ENCODE measurements at regions not wholly inside any gene's neighbourhood (a gene's known extent, or its start where the extent isn't known, plus 50 kb on each side); places are given as distances from the start of the nearest gene placed in this dataset.
"Not testable (repeated sequence)": the region's sequence is repeated elsewhere in the genome, so short reads cannot be mapped to it uniquely, and the experiment has no call there.

GRCh38 chr3:84683493-84683892 lies 275.3 kb upstream of the CADM2 start:
- Mint-ChIP-seq H3K27me3 (ENCODE audit: unreplicated experiment) (no peaks in the 10 kb centered on the region), H3K27ac (ENCODE audit: unreplicated experiment) (no peak overlapping the region)
- no peak for DNase-seq (ENCODE audit: extremely low spot score, unreplicated experiment)

DNA sequence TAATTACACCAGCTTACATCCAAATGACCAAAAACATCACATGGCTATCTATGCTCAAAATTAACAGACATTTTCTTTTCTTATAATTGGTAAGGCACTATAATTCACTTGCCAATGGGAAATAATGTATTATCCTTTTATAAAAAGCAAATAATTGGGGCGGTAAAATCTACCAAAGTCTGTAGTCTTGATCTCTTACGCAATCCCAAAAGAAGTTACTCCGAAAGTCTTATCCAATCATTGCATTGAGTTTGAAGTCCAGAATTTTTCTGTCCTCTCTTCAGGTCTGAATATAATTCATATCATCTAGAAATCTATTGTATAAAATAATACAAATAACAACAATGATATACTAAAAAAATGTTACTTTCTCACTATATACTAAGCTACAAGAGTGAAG lies 273.3 kb upstream of the CADM2 start:
- Mint-ChIP-seq H3K9me3 (ENCODE audit: unreplicated experiment) (no peaks in the 10 kb centered on the region), H3K27ac (ENCODE audit: unreplicated experiment) (no peak overlapping the region), H3K27me3 (ENCODE audit: unreplicated experiment) (no peaks in the 10 kb centered on the region), H3K36me3 (ENCODE audit: unreplicated experiment) (no peaks in the 10 kb centered on the region), H3K4me1 (ENCODE audit: unreplicated experiment) (no peaks in the 10 kb centered on the region), H3K4me3 (ENCODE audit: unreplicated experiment) (no peak overlapping the region)
- no peak for TF ChIP-seq CTCF (IDR thresholded peaks at IDR 0.05)
- no peak for DNase-seq (ENCODE audit: extremely low spot score, unreplicated experiment)

More at GRCh38 chr3:84683493-84683892, 275.3 kb upstream of the CADM2 start:
- Mint-ChIP-seq H3K4me3 (ENCODE audit: unreplicated experiment) (no peak overlapping the region), H3K4me1 (ENCODE audit: unreplicated experiment) (no peaks in the 10 kb centered on the region), H3K9me3 (ENCODE audit: unreplicated experiment) (no peaks in the 10 kb centered on the region), H3K36me3 (ENCODE audit: unreplicated experiment) (no peaks in the 10 kb centered on the region)
- TF ChIP-seq CTCF (IDR thresholded peaks at IDR 0.05) = no peak

DNA sequence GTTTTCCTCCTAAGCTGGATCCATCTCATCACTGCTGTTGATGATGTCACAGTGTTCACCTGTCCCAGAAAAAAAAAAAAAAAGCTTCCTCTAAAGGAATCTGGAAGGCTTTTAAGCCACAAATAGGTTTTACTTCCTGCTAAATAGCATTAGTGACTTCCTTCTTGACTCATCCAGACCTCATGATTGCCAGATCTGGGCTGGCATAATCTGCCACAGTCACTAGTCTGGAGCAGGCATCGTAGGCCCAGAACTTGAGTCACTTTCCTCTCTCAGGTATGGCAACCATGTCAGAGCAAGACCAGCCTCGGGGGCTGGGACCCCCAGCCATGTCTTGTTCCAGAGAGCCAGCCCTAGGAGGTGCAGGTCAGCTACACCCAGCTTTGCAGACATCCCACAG lies 266.5 kb upstream of the CADM2 start:
- no peak for TF ChIP-seq CTCF (IDR thresholded peaks at IDR 0.05)
- no peak overlapping the region for H3K4me3 Mint-ChIP-seq (ENCODE audit: unreplicated experiment)
- no peaks in the 10 kb centered on the region for H3K27me3 Mint-ChIP-seq (ENCODE audit: unreplicated experiment)
- no peak for DNase-seq (ENCODE audit: extremely low spot score, unreplicated experiment)
- H3K9me3 Mint-ChIP-seq (ENCODE audit: unreplicated experiment) = no peaks in the 10 kb centered on the region
- no peak overlapping the region for H3K27ac Mint-ChIP-seq (ENCODE audit: unreplicated experiment)
- no peaks in the 10 kb centered on the region for H3K36me3 Mint-ChIP-seq (ENCODE audit: unreplicated experiment)
- no peaks in the 10 kb centered on the region for H3K4me1 Mint-ChIP-seq (ENCODE audit: unreplicated experiment)

DNA sequence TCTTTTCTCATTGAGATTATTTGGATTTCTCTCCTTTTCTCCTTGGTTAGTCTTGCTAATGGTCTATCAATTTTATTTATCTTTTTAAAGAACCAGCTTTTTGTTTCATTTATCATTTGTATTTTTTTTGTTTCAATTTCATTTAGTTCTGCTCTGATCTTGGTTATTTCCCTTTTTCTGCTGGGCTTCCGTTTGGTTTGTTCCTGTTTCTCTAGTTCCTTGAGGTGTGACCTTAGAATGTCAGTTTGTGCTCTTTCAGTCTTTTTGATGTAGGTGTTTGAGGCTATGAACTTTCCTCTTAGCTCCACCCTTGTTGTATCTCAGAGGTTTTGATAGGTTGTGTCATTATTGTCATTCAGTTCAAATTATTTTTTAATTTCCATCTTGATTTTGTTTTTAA lies 248.5 kb upstream of the CADM2 start:
- not testable (repeated sequence) for H3K27me3 Mint-ChIP-seq (ENCODE audit: unreplicated experiment); H3K4me3 Mint-ChIP-seq (ENCODE audit: unreplicated experiment); H3K27ac Mint-ChIP-seq (ENCODE audit: unreplicated experiment); H3K36me3 Mint-ChIP-seq (ENCODE audit: unreplicated experiment); DNase-seq (ENCODE audit: extremely low spot score, unreplicated experiment); H3K4me1 Mint-ChIP-seq (ENCODE audit: unreplicated experiment)
- peaks cover 21% of the 10 kb centered on the region for H3K9me3 Mint-ChIP-seq (ENCODE audit: unreplicated experiment)

- H3K27ac Mint-ChIP-seq (ENCODE audit: unreplicated experiment) = no peak overlapping the region
- H3K4me3 Mint-ChIP-seq (ENCODE audit: unreplicated experiment) = no peak overlapping the region
- H3K4me1 Mint-ChIP-seq (ENCODE audit: unreplicated experiment) = no peaks in the 10 kb centered on the region
Observed at GRCh38 chr3:84717894-84718293, 240.9 kb upstream of the CADM2 start.

More at GRCh38 chr3:84717894-84718293, 240.9 kb upstream of the CADM2 start:
- DNase-seq (ENCODE audit: extremely low spot score, unreplicated experiment) = no peak
- no peak for TF ChIP-seq CTCF (IDR thresholded peaks at IDR 0.05)
- H3K27me3 Mint-ChIP-seq (ENCODE audit: unreplicated experiment) = no peaks in the 10 kb centered on the region
- peaks cover 19% of the 10 kb centered on the region for H3K9me3 Mint-ChIP-seq (ENCODE audit: unreplicated experiment)
- H3K36me3 Mint-ChIP-seq (ENCODE audit: unreplicated experiment) = no peaks in the 10 kb centered on the region
